NCI-H187 treated with DMSO at 0.1 percent for 48 hours (cell line): ENCODE measurements at regions not wholly inside any gene's neighbourhood (a gene's known extent, or its start where the extent isn't known, plus 50 kb on each side); places are given as distances from the start of the nearest gene placed in this dataset.

Experiments
- DNase-seq: peaks from one replicate; lab custom pipeline; 2025; lab: John Stamatoyannopoulos, UW

- no peak for DNase-seq
These were observed 49.7 kb upstream of the BHLHE23 start for GRCh38 chr20:63056236-63057170.
